ENCODE measurements at regions not wholly inside any gene's neighbourhood (a gene's known extent, or its start where the extent isn't known, plus 50 kb on each side); places are given as distances from the start of the nearest gene placed in this dataset.
A peak's percentile ranks its signal among the peaks of the same experiment; 100 is the strongest.

DNA sequence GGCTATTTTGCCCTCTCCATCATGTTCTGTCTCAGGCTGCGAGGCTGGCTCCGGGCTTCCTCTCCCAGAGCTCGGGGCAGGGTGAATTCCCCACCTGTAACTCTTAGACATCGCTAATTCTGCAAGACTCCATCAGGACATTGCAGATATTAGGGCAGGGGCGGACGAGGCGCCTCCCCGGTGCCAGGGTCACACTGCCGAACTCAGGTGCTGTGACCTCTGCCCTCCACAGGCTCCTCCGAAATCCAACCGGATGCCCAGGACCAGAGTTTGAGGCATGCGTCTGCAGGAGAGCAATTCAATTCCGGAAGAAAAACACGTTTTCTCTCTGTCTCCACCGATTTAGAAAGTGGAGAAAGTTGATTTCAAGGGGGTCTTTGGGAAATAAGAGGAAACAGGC, 542.7 kb downstream of the BRD1 start:
- TF ChIP-seq, protein P1, sequence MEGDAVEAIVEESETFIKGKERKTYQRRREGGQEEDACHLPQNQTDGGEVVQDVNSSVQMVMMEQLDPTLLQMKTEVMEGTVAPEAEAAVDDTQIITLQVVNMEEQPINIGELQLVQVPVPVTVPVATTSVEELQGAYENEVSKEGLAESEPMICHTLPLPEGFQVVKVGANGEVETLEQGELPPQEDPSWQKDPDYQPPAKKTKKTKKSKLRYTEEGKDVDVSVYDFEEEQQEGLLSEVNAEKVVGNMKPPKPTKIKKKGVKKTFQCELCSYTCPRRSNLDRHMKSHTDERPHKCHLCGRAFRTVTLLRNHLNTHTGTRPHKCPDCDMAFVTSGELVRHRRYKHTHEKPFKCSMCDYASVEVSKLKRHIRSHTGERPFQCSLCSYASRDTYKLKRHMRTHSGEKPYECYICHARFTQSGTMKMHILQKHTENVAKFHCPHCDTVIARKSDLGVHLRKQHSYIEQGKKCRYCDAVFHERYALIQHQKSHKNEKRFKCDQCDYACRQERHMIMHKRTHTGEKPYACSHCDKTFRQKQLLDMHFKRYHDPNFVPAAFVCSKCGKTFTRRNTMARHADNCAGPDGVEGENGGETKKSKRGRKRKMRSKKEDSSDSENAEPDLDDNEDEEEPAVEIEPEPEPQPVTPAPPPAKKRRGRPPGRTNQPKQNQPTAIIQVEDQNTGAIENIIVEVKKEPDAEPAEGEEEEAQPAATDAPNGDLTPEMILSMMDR (IDR thresholded peaks at IDR 0.05), result no peak
- TF ChIP-seq POLR2A (IDR thresholded peaks at IDR 0.05), result no peak
- peaks cover 0 to 44% (median 8%) of the 10 kb centered on the region in 9 donors for H3K27me3 ChIP-seq
- no peaks in the 10 kb centered on the region for H3K4me1 ChIP-seq
- no peak overlapping the region for H3K27ac ChIP-seq
- DNase-seq (peak in 1 of 5 donors; percentile 10), ATAC-seq (no peak)
- H3K4me3 ChIP-seq, result no peak overlapping the region
- whole genome bisulfite sequencing, 4 donors, result 71 to 83% (median 78%) methylated on average over 14 to 15 of the region's 15 CpGs
- peaks cover 0 to 14% (median 0%) of the 10 kb centered on the region in 12 donors for H3K9me3 ChIP-seq
- no peaks in the 10 kb centered on the region for H3K36me3 ChIP-seq
- intact Hi-C loops (cut with DNase I), result no loop called here

DNA sequence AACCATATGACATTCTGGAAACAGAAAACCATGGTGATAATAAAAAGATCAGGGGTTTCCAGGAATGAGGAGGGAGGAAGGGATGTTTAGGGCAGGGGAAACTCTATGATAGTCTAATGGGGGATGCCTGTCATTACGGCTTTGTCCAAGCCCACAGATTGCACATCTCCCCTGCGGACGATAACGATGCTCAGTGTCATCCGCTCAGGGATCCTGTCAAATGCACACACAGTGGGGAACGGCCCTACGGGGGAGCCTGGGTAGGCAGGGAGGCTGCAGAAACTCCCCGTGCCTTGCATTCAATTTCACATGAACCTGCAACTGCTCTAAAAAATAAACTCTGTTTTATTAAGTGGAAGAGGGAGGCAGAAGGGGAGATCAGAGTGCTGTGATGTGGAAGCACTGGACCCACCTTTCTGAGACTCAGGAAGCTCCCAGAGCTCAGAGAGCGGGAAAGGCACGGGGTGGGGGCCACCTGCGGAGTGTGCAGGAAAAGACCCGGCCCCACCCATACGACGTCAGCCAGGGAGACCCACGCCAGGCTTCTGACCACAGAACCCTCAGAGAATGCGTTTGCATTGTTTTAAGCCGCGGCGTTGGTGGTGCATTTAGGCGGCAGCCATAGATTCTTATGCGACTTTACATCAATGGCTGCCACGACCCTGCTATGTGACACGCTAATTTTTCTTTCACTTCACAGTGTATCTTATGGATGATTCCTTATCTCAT, 543.5 kb downstream of the BRD1 start:
- peaks cover 0 to 43% (median 8%) of the 10 kb centered on the region in 9 donors for H3K27me3 ChIP-seq
- WGBS, 4 donors, result 62 to 72% (median 68%) methylated on average over 23 of the region's 23 CpGs
- H3K4me3 ChIP-seq, result no peak overlapping the region
- intact Hi-C loops (cut with DNase I), result no loop called here
- ATAC-seq (no peak), DNase-seq (no peak)
- no peak overlapping the region for H3K27ac ChIP-seq
- no peak for TF ChIP-seq POLR2A (IDR thresholded peaks at IDR 0.05)
- TF ChIP-seq, protein P1 (IDR thresholded peaks at IDR 0.05), result no peak
- H3K4me1 ChIP-seq, result no peaks in the 10 kb centered on the region
- no peaks in the 10 kb centered on the region for H3K36me3 ChIP-seq
- H3K9me3 ChIP-seq, result peaks cover 0 to 20% (median 0%) of the 10 kb centered on the region in 12 donors

DNA sequence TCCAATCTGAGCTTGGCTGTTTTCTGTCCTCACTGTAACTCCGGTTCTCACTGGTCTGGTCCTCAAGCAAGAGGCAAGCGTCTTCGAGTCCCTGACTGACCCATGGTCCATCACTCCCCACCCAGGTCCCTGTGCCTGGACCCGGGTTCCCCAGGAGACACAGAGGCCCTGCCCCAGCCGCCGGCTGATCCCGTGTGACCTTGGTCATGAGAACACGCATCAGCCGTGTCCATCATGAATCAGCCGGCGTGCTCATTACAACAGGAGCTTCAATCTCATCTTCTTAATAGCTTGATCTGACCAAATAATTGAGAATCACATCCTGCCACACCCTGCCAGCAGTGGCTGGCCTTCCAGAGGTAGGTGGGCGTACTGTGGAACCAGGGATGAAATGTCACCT, 545.1 kb downstream of the BRD1 start:
- peaks cover 0 to 37% (median 8%) of the 10 kb centered on the region in 9 donors for H3K27me3 ChIP-seq
- TF ChIP-seq, protein P1 (IDR thresholded peaks at IDR 0.05), result no peak
- no peak for TF ChIP-seq POLR2A (IDR thresholded peaks at IDR 0.05)
- no peaks in the 10 kb centered on the region for H3K4me1 ChIP-seq
- no peak overlapping the region for H3K27ac ChIP-seq
- peaks cover 0 to 14% (median 0%) of the 10 kb centered on the region in 12 donors for H3K9me3 ChIP-seq
- WGBS, 4 donors, result 86 to 95% (median 89%) methylated on average over 12 of the region's 12 CpGs
- no peak overlapping the region for H3K4me3 ChIP-seq
- no peak for DNase-seq
- intact Hi-C loops (cut with DNase I), result no loop called here
- H3K36me3 ChIP-seq, result no peaks in the 10 kb centered on the region
- no peak for ATAC-seq

DNA sequence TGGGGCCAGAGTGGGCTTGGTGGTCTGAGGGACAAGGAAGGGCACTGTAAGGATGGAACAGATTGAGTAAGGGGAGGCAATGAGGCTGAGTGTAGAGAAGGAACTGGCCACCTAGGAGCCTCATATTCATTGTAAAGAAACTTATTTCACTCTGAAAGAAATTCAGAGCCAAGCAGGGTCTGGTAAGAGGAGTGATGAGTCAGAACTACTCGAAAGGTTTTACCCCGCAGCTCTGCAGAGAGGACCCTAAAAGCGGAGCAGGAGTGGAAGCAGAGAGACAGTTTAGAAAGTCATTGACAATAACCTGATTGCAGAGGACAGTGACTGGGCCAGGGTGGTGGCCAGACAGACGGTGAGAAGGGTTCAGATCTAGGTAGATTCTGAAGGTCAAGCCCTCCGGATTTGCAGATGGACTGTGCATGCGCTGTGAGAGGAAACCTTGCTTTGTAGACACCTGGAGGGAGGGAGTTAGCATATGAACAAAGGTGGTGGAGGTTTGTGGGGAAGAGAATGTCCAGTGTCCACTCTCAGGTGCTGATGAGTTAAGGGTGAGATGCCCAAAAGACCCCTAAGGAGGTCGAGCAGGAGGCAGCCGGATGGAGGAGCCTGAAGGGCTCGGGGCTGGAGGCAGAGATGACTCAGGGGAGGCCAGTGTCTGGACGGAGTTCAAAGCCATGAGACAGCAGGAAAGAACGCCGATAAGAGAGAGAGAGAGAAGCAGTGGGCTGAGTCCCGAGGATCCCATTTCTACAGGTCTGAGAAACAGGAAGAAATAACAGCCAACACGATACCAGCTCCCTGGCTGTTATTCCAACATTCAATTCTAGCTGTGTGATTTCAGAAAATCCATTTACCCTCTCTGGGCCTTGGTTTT, 546.0 kb downstream of the BRD1 start:
- TF ChIP-seq, protein P1 (IDR thresholded peaks at IDR 0.05), result no peak
- no peak for TF ChIP-seq POLR2A (IDR thresholded peaks at IDR 0.05)
- Histone ChIP-seq H3K9me3 (peaks cover 0 to 14% (median 0%) of the 10 kb centered on the region in 12 donors), H3K36me3 (no peaks in the 10 kb centered on the region), H3K4me1 (no peaks in the 10 kb centered on the region), H3K27ac (no peak overlapping the region), H3K27me3 (peaks cover 0 to 36% (median 8%) of the 10 kb centered on the region in 9 donors), H3K4me3 (no peak overlapping the region)
- DNase-seq (no peak), ATAC-seq (no peak)
- WGBS, 4 donors, result 60 to 67% (median 65%) methylated on average over 14 of the region's 14 CpGs
- intact Hi-C loops (cut with DNase I), result no loop called here

Measured in heart left ventricle (tissue), 16 donors.